ENCODE measurements at regions not wholly inside any gene's neighbourhood (a gene's known extent, or its start where the extent isn't known, plus 50 kb on each side); places are given as distances from the start of the nearest gene placed in this dataset.
A peak's percentile ranks its signal among the peaks of the same experiment; 100 is the strongest.

GRCh38 chr13:44887515-44887914, 101.8 kb downstream of the NUFIP1 start:
- no peak overlapping the region for H3K9ac ChIP-seq (ENCODE audit: low read depth in 1 of 3, low read length in 3 of 3)
- H3K27me3 ChIP-seq (ENCODE audit: control insufficient read depth in 3 of 3, insufficient read depth in 3 of 3, low read length in 3 of 3): no peaks in the 10 kb centered on the region
- H3K36me3 ChIP-seq (ENCODE audit: control insufficient read depth in 3 of 3, insufficient read depth in 3 of 3, low read length in 3 of 3): no peaks in the 10 kb centered on the region
- no peak overlapping the region for H3K4me3 ChIP-seq (ENCODE audit: low read length in 3 of 3)
- H3K27ac ChIP-seq (ENCODE audit: low read depth, low read length): peak overlapping the region; percentile 56
- peaks cover 0 to 4% (median 0%) of the 10 kb centered on the region in 3 donors for H3K4me1 ChIP-seq (ENCODE audit: control insufficient read depth in 3 of 3, insufficient read depth in 3 of 3, low read length in 3 of 3)
- no peaks in the 10 kb centered on the region for H3K9me3 ChIP-seq (ENCODE audit: control insufficient read depth in 3 of 3, low read length in 3 of 3)

- H3K27ac ChIP-seq (ENCODE audit: low read depth, low read length): no peak overlapping the region
- H3K36me3 ChIP-seq (ENCODE audit: control insufficient read depth in 3 of 3, insufficient read depth in 3 of 3, low read length in 3 of 3): no peaks in the 10 kb centered on the region
- no peak overlapping the region for H3K4me3 ChIP-seq (ENCODE audit: low read length in 3 of 3)
- H3K27me3 ChIP-seq (ENCODE audit: control insufficient read depth in 3 of 3, insufficient read depth in 3 of 3, low read length in 3 of 3): no peaks in the 10 kb centered on the region
- peaks cover under 1 to 8% (median 4%) of the 10 kb centered on the region in 3 donors for H3K4me1 ChIP-seq (ENCODE audit: control insufficient read depth in 3 of 3, insufficient read depth in 3 of 3, low read length in 3 of 3)
- H3K9ac ChIP-seq (ENCODE audit: low read depth in 1 of 3, low read length in 3 of 3): no peak overlapping the region
- no peaks in the 10 kb centered on the region for H3K9me3 ChIP-seq (ENCODE audit: control insufficient read depth in 3 of 3, low read length in 3 of 3)
Observed at GRCh38 chr13:44884076-44884729, 105.1 kb downstream of the NUFIP1 start.

GRCh38 chr13:44879452-44880058, 109.7 kb downstream of the NUFIP1 start:
- no peak overlapping the region for H3K27ac ChIP-seq (ENCODE audit: low read depth, low read length)
- peaks cover 2 to 21% (median 3%) of the 10 kb centered on the region in 3 donors for H3K4me1 ChIP-seq (ENCODE audit: control insufficient read depth in 3 of 3, insufficient read depth in 3 of 3, low read length in 3 of 3)
- peaks cover 0 to 5% (median 0%) of the 10 kb centered on the region in 3 donors for H3K9me3 ChIP-seq (ENCODE audit: control insufficient read depth in 3 of 3, low read length in 3 of 3)
- no peaks in the 10 kb centered on the region for H3K36me3 ChIP-seq (ENCODE audit: control insufficient read depth in 3 of 3, insufficient read depth in 3 of 3, low read length in 3 of 3)
- H3K9ac ChIP-seq (ENCODE audit: low read depth in 1 of 3, low read length in 3 of 3): no peak overlapping the region
- H3K27me3 ChIP-seq (ENCODE audit: control insufficient read depth in 3 of 3, insufficient read depth in 3 of 3, low read length in 3 of 3): no peaks in the 10 kb centered on the region
- no peak overlapping the region for H3K4me3 ChIP-seq (ENCODE audit: low read length in 3 of 3)

- no peak overlapping the region for H3K9ac ChIP-seq (ENCODE audit: low read depth in 1 of 3, low read length in 3 of 3)
- no peak overlapping the region for H3K4me3 ChIP-seq (ENCODE audit: low read length in 3 of 3)
- no peaks in the 10 kb centered on the region for H3K27me3 ChIP-seq (ENCODE audit: control insufficient read depth in 3 of 3, insufficient read depth in 3 of 3, low read length in 3 of 3)
- H3K36me3 ChIP-seq (ENCODE audit: control insufficient read depth in 3 of 3, insufficient read depth in 3 of 3, low read length in 3 of 3): no peaks in the 10 kb centered on the region
- H3K27ac ChIP-seq (ENCODE audit: low read depth, low read length): no peak overlapping the region
- peaks cover 0 to 5% (median 0%) of the 10 kb centered on the region in 3 donors for H3K9me3 ChIP-seq (ENCODE audit: control insufficient read depth in 3 of 3, low read length in 3 of 3)
- peaks cover 13 to 39% (median 15%) of the 10 kb centered on the region in 3 donors for H3K4me1 ChIP-seq (ENCODE audit: control insufficient read depth in 3 of 3, insufficient read depth in 3 of 3, low read length in 3 of 3)
Observed at GRCh38 chr13:44876782-44877324, 112.4 kb downstream of the NUFIP1 start.

- H3K27me3 ChIP-seq (ENCODE audit: control insufficient read depth in 3 of 3, insufficient read depth in 3 of 3, low read length in 3 of 3): no peaks in the 10 kb centered on the region
- H3K4me1 ChIP-seq (ENCODE audit: control insufficient read depth in 3 of 3, insufficient read depth in 3 of 3, low read length in 3 of 3): peaks cover 22 to 55% (median 25%) of the 10 kb centered on the region in 3 donors
- H3K36me3 ChIP-seq (ENCODE audit: control insufficient read depth in 3 of 3, insufficient read depth in 3 of 3, low read length in 3 of 3): no peaks in the 10 kb centered on the region
- H3K27ac ChIP-seq (ENCODE audit: low read depth, low read length): peak overlapping the region; percentile 36
- H3K9ac ChIP-seq (ENCODE audit: low read depth in 1 of 3, low read length in 3 of 3): no peak overlapping the region
- no peak overlapping the region for H3K4me3 ChIP-seq (ENCODE audit: low read length in 3 of 3)
- H3K9me3 ChIP-seq (ENCODE audit: control insufficient read depth in 3 of 3, low read length in 3 of 3): peaks cover 0 to 5% (median 0%) of the 10 kb centered on the region in 3 donors
Observed at GRCh38 chr13:44874886-44875630, 114.2 kb downstream of the NUFIP1 start.

DNA sequence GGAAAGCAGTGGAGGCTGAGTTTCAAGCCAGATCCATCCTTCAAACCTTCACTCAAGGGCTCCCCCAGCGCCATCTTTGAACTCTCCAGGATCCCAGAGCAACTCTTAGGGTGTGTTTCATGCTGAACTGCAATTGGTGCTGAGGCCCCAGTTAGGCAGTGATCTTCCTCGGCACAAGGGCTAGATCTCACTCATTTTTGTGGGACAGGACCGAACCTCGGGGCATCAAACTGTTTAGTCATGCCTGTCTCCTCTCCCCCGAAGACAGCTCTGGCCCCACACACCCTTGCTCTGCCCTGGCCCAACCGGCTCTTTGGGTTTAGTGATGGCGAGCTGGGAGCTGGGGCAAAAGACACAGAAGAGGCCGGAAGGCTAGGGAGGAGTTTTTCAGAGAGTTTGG, 115.1 kb downstream of the NUFIP1 start:
- H3K27ac ChIP-seq (ENCODE audit: low read depth, low read length): peak overlapping the region; percentile 36

GRCh38 chr13:44873461-44873860, 115.8 kb downstream of the NUFIP1 start:
- H3K4me1 ChIP-seq (ENCODE audit: control insufficient read depth in 3 of 3, insufficient read depth in 3 of 3, low read length in 3 of 3): peaks cover 20 to 41% (median 25%) of the 10 kb centered on the region in 3 donors
- peak overlapping the region; percentile 36 for H3K27ac ChIP-seq (ENCODE audit: low read depth, low read length)
- no peaks in the 10 kb centered on the region for H3K36me3 ChIP-seq (ENCODE audit: control insufficient read depth in 3 of 3, insufficient read depth in 3 of 3, low read length in 3 of 3)
- no peak overlapping the region for H3K4me3 ChIP-seq (ENCODE audit: low read length in 3 of 3)
- peaks cover 0 to 5% (median 0%) of the 10 kb centered on the region in 3 donors for H3K9me3 ChIP-seq (ENCODE audit: control insufficient read depth in 3 of 3, low read length in 3 of 3)
- no peaks in the 10 kb centered on the region for H3K27me3 ChIP-seq (ENCODE audit: control insufficient read depth in 3 of 3, insufficient read depth in 3 of 3, low read length in 3 of 3)
- peak overlapping the region in 1 of 3 donors; percentile 16 for H3K9ac ChIP-seq (ENCODE audit: low read depth in 1 of 3, low read length in 3 of 3)

More for the DNA sequence above, 115.1 kb downstream of the NUFIP1 start:
- no peaks in the 10 kb centered on the region for H3K36me3 ChIP-seq (ENCODE audit: control insufficient read depth in 3 of 3, insufficient read depth in 3 of 3, low read length in 3 of 3)
- H3K9me3 ChIP-seq (ENCODE audit: control insufficient read depth in 3 of 3, low read length in 3 of 3): peaks cover 0 to 5% (median 0%) of the 10 kb centered on the region in 3 donors
- no peaks in the 10 kb centered on the region for H3K27me3 ChIP-seq (ENCODE audit: control insufficient read depth in 3 of 3, insufficient read depth in 3 of 3, low read length in 3 of 3)
- H3K4me3 ChIP-seq (ENCODE audit: low read length in 3 of 3): no peak overlapping the region
- H3K4me1 ChIP-seq (ENCODE audit: control insufficient read depth in 3 of 3, insufficient read depth in 3 of 3, low read length in 3 of 3): peaks cover 21 to 47% (median 25%) of the 10 kb centered on the region in 3 donors
- H3K9ac ChIP-seq (ENCODE audit: low read depth in 1 of 3, low read length in 3 of 3): no peak overlapping the region

GRCh38 chr13:44872751-44873150, 116.5 kb downstream of the NUFIP1 start:
- H3K36me3 ChIP-seq (ENCODE audit: control insufficient read depth in 3 of 3, insufficient read depth in 3 of 3, low read length in 3 of 3): no peaks in the 10 kb centered on the region
- H3K4me1 ChIP-seq (ENCODE audit: control insufficient read depth in 3 of 3, insufficient read depth in 3 of 3, low read length in 3 of 3): peaks cover 20 to 41% (median 25%) of the 10 kb centered on the region in 3 donors
- peak overlapping the region in 2 of 3 donors; percentile 10 to 16 for H3K9ac ChIP-seq (ENCODE audit: low read depth in 1 of 3, low read length in 3 of 3)
- peaks cover 0 to 5% (median 0%) of the 10 kb centered on the region in 3 donors for H3K9me3 ChIP-seq (ENCODE audit: control insufficient read depth in 3 of 3, low read length in 3 of 3)
- H3K27ac ChIP-seq (ENCODE audit: low read depth, low read length): peak overlapping the region; percentile 11
- peak overlapping the region in 1 of 3 donors; percentile 9 for H3K4me3 ChIP-seq (ENCODE audit: low read length in 3 of 3)
- H3K27me3 ChIP-seq (ENCODE audit: control insufficient read depth in 3 of 3, insufficient read depth in 3 of 3, low read length in 3 of 3): no peaks in the 10 kb centered on the region

- H3K4me1 ChIP-seq (ENCODE audit: control insufficient read depth in 3 of 3, insufficient read depth in 3 of 3, low read length in 3 of 3): peaks cover 20 to 41% (median 25%) of the 10 kb centered on the region in 3 donors
- no peaks in the 10 kb centered on the region for H3K36me3 ChIP-seq (ENCODE audit: control insufficient read depth in 3 of 3, insufficient read depth in 3 of 3, low read length in 3 of 3)
- peak overlapping the region in 2 of 3 donors; percentile 51 to 58 for H3K9ac ChIP-seq (ENCODE audit: low read depth in 1 of 3, low read length in 3 of 3)
- no peaks in the 10 kb centered on the region for H3K27me3 ChIP-seq (ENCODE audit: control insufficient read depth in 3 of 3, insufficient read depth in 3 of 3, low read length in 3 of 3)
- H3K27ac ChIP-seq (ENCODE audit: low read depth, low read length): peak overlapping the region; percentile 72
- peaks cover 0 to 3% (median 0%) of the 10 kb centered on the region in 3 donors for H3K9me3 ChIP-seq (ENCODE audit: control insufficient read depth in 3 of 3, low read length in 3 of 3)
- peak overlapping the region in 1 of 3 donors; percentile 42 for H3K4me3 ChIP-seq (ENCODE audit: low read length in 3 of 3)
Observed at GRCh38 chr13:44870456-44870929, 118.8 kb downstream of the NUFIP1 start.

All from skeletal muscle tissue (tissue), 3 donors.